Thyroid gland (tissue), 4 donors: ENCODE measurements at regions not wholly inside any gene's neighbourhood (a gene's known extent, or its start where the extent isn't known, plus 50 kb on each side); places are given as distances from the start of the nearest gene placed in this dataset.

Experiments used
- DNase-seq, 2 donors: peaks; one replicate each; pipeline ENCODE4 v3.0.0-alpha.2; 2019
- H3K27ac ChIP-seq, 3 donors: fragments of 200-600 bp; sonication (generic); 1 replicate in 2 of 3; 2 replicates in 1 of 3; pipeline ENCODE4 v1.5.1; 2016 to 2019; ENCODE audit warnings: mild to moderate bottlenecking in 1 of 3, moderate library complexity in 1 of 3
- H3K27me3 ChIP-seq: fragments of 200-600 bp; sonication (generic); one replicate; pipeline ENCODE4 v1.5.1; 2019
- H3K36me3 ChIP-seq, 2 donors: fragments of 200-600 bp; sonication (generic); one replicate each; pipeline ENCODE4 v1.5.1; 2016 to 2019
- H3K4me1 ChIP-seq, 2 donors: fragments of 200-600 bp; sonication (generic); one replicate each; pipeline ENCODE4 v1.5.1; 2017 to 2019
- H3K4me3 ChIP-seq, 3 donors: fragments of 200-600 bp; sonication (generic); replicated peaks in 1 of 3; 1 replicate in 2 of 3; 2 replicates in 1 of 3; pipeline ENCODE4 v1.5.1; 2016; ENCODE audit warnings: mild to moderate bottlenecking in 1 of 3
- H3K9me3 ChIP-seq: fragments of 200-600 bp; sonication (generic); one replicate; pipeline ENCODE4 v1.5.1; 2017
- POLR2A ChIP-seq, 2 donors: fragments of 450-650 bp; IDR thresholded peaks; one replicate each; pipeline ENCODE4 v1.6.1; 2017; ENCODE audit warnings: antibody characterized with exemption in 2 of 2, mild to moderate bottlenecking in 2 of 2, moderate library complexity in 1 of 2
- WGBS, 2 donors: methylation state at CpG; one replicate each; pipeline ENCODE4 v1.1.5; 2017; 5-methylcytosine and 5-hydroxymethylcytosine counted together
- intact Hi-C: fragments of 100-400 bp; cut with DNase I; formaldehyde crosslinking; loops from one replicate; pipeline ENCODE4 v1.15.1; 2023
- TF ChIP-seq, protein P1 (sequence below), 6 experiments: fragments of 200-600 bp in 3 of 6; fragments of 450-650 bp in 3 of 6; sonication (generic) in 3 of 6; IDR thresholded peaks; one replicate each; pipeline ENCODE4 v1.5.1; 2016 to 2019; ENCODE audit warnings: antibody characterized with exemption in 6 of 6, mild to moderate bottlenecking in 2 of 6, inconsistent platforms in 1 of 6, moderate library complexity in 1 of 6

DNA sequence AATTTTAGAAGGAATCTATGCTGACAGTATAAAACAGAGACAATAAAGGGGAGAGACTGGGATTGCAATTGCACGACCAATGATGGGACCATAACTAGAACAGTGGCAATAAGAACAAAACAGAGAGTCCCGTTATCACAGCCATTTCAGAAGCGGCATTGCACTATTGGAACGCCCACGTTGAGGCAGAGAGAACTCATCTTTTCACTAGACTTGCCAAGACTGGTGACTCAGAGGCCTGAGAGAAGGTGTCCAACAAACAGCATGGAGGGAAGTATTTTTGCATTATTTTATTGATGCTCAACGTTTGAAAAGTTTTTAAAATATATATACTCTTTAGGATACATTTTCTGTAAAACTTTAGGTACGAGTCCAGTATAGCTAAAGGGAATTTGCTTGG, 737.7 kb downstream of the TLE1 start:
- DNase-seq, result no peak
- Histone ChIP-seq H3K36me3 (no peaks in the 10 kb centered on the region), H3K9me3 (no peaks in the 10 kb centered on the region), H3K4me1 (no peaks in the 10 kb centered on the region), H3K4me3 (no peak overlapping the region), H3K27me3 (no peaks in the 10 kb centered on the region), H3K27ac (no peak overlapping the region)
- TF ChIP-seq POLR2A (IDR thresholded peaks at IDR 0.05), result no peak
- TF ChIP-seq, protein P1, sequence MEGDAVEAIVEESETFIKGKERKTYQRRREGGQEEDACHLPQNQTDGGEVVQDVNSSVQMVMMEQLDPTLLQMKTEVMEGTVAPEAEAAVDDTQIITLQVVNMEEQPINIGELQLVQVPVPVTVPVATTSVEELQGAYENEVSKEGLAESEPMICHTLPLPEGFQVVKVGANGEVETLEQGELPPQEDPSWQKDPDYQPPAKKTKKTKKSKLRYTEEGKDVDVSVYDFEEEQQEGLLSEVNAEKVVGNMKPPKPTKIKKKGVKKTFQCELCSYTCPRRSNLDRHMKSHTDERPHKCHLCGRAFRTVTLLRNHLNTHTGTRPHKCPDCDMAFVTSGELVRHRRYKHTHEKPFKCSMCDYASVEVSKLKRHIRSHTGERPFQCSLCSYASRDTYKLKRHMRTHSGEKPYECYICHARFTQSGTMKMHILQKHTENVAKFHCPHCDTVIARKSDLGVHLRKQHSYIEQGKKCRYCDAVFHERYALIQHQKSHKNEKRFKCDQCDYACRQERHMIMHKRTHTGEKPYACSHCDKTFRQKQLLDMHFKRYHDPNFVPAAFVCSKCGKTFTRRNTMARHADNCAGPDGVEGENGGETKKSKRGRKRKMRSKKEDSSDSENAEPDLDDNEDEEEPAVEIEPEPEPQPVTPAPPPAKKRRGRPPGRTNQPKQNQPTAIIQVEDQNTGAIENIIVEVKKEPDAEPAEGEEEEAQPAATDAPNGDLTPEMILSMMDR (IDR thresholded peaks at IDR 0.05), result no peak
- WGBS, 2 donors, result 81 to 85% methylated on average over 7 of the region's 7 CpGs
- intact Hi-C loops, result no loop called here

DNA sequence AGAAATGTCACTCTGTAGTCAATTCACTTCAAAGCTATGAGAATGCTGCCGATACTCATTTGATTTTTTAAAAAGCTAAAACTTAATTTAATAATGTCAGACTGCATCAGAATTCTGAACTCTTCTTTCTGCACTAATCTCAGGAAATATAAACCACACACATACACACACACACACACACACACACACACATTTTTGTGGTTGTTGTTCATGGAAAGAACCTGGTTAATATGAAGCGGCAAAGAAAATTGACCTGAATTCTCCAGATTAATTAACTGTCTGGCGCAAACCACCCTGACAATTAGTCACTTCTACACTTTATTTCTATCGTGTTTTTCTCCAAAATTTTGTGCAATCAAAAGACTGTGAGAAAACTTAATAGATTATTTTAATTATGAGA, 740.5 kb downstream of the TLE1 start:
- no peaks in the 10 kb centered on the region for H3K9me3 ChIP-seq
- H3K27ac ChIP-seq, result no peak overlapping the region
- TF ChIP-seq POLR2A (IDR thresholded peaks at IDR 0.05), result no peak
- 89 to 92% methylated on average over 4 of the region's 4 CpGs for WGBS, 2 donors
- no peak for DNase-seq
- no peaks in the 10 kb centered on the region for H3K4me1 ChIP-seq
- no peaks in the 10 kb centered on the region for H3K27me3 ChIP-seq
- no peaks in the 10 kb centered on the region for H3K36me3 ChIP-seq
- intact Hi-C loops, result no loop called here
- no peak overlapping the region for H3K4me3 ChIP-seq

DNA sequence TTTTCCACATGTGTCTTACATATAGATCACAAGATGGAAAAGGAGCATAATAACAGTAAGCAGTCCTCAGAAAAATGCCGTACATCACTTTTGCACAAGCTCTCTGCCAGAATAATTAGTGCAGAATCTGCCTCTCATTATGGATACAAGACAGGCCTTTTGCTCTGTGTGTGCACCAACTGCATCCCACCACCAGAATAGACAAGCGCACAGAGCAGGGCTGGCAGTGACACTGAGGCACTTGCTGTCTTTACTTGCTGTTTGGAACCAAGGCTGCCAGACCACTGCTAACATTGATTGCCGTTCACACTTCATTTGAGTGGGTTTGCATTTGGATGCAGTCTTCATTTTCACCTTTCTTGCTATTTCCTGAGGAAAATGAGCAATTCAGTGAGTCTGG, 741.3 kb downstream of the TLE1 start:
- H3K27ac ChIP-seq, result no peak overlapping the region

DNA sequence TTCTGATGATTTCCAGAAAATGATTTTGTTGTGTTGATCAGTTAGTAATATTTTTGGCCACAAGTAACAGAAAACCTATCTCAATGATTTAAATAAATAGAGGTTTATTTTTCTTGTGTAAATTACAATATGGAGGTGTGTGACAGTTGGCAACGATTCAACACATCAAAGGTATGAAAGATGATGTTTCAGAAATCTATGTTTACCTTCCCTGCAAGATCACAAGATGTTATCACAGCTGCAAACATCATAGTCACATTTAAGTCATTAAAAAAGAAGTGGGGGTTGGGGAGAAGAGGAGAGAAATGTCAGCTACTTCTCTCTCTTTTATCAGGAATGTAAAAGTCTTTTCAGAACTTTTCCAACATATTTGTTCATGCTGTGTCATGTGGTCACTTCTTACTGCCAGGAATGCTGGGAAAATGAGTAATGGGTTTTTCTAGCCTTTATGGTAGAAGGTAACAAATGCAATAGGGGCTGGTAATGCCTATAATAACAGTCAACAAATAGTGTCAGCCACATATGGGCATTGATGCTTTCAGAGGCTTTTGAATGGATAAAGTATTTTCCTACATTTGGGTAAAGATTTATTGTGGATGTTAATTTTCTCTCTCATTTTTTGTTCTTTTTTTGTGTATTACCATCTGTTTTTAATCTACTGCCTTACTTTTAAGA, 742.7 kb downstream of the TLE1 start:
- H3K36me3 ChIP-seq, result no peaks in the 10 kb centered on the region
- H3K4me1 ChIP-seq, result no peaks in the 10 kb centered on the region
- H3K27me3 ChIP-seq, result no peaks in the 10 kb centered on the region
- WGBS, 2 donors, result 50 to 60% methylated on average over 1 of the region's 1 CpG
- TF ChIP-seq, protein P1 (IDR thresholded peaks at IDR 0.05), result no peak
- no peak for TF ChIP-seq POLR2A (IDR thresholded peaks at IDR 0.05)
- intact Hi-C loops, result no loop called here
- H3K4me3 ChIP-seq, result no peak overlapping the region
- DNase-seq, result no peak
- no peaks in the 10 kb centered on the region for H3K9me3 ChIP-seq
- no peak overlapping the region for H3K27ac ChIP-seq

More for the DNA sequence above, 741.3 kb downstream of the TLE1 start:
- TF ChIP-seq, protein P1 (IDR thresholded peaks at IDR 0.05), result no peak
- no peak for TF ChIP-seq POLR2A (IDR thresholded peaks at IDR 0.05)
- H3K4me1 ChIP-seq, result no peaks in the 10 kb centered on the region
- no peaks in the 10 kb centered on the region for H3K36me3 ChIP-seq
- no peaks in the 10 kb centered on the region for H3K27me3 ChIP-seq
- WGBS, 2 donors, result 69 to 86% methylated on average over 3 of the region's 3 CpGs
- DNase-seq, result no peak
- intact Hi-C loops, result no loop called here
- H3K9me3 ChIP-seq, result no peaks in the 10 kb centered on the region
- H3K4me3 ChIP-seq, result no peak overlapping the region

DNA sequence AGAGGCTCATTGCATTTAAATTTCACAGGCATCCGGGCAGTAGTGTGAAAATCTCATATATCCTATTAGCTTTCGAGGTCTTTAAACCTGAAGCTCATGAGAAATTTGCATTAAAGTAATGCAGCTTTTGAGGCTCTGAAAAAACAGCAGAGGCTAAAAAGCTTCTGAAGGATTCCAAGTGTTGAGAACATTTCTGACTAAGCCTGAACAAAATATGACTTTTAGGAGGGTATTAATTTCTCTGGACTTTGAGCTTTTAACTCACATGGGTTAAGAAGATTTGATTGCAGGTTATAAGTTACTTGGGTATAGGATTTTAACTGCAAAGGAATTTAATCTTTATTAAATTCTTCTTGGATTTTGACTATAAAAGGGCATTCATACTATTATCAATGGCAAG, 743.9 kb downstream of the TLE1 start:
- intact Hi-C loops, result no loop called here
- DNase-seq, result no peak
- Histone ChIP-seq H3K9me3 (no peaks in the 10 kb centered on the region), H3K27me3 (no peaks in the 10 kb centered on the region), H3K4me1 (no peaks in the 10 kb centered on the region), H3K36me3 (no peaks in the 10 kb centered on the region), H3K27ac (no peak overlapping the region), H3K4me3 (no peak overlapping the region)
- WGBS, 2 donors, result 72 to 74% methylated on average over 2 of the region's 2 CpGs
- TF ChIP-seq POLR2A (IDR thresholded peaks at IDR 0.05), result no peak
- TF ChIP-seq, protein P1 (IDR thresholded peaks at IDR 0.05), result no peak
